A549 (cell line): ENCODE measurements at regions not wholly inside any gene's neighbourhood (a gene's known extent, or its start where the extent isn't known, plus 50 kb on each side); places are given as distances from the start of the nearest gene placed in this dataset.

Experiments
- CEBPB ChIP-seq, 2 experiments: fragments of >200 bp in 1 of 2; sonication (Bioruptor Twin) in 1 of 2; formaldehyde crosslinking in 1 of 2; IDR thresholded peaks; 2 replicates each; pipeline ENCODE4 v1.6.1; 2012 to 2016
- CTCF ChIP-seq: fragments of >200 bp; sonication (Bioruptor Twin); formaldehyde crosslinking; IDR thresholded peaks from 3 replicates; pipeline ENCODE4 v1.5.1; 2016
- EP300 ChIP-seq, 2 experiments: fragments of >200 bp; sonication (Bioruptor Twin); formaldehyde crosslinking; IDR thresholded peaks; 2 replicates in 1 of 2; 3 replicates in 1 of 2; pipeline ENCODE4 v1.6.1; 2016 to 2017
- JUN ChIP-seq, 2 experiments: fragments of >200 bp; sonication (Bioruptor Twin); formaldehyde crosslinking; IDR thresholded peaks; 2 replicates in 1 of 2; 3 replicates in 1 of 2; pipeline ENCODE4 v1.6.1; 2016 to 2017
- MAZ ChIP-seq: fragments of 150-350 bp; IDR thresholded peaks from 2 replicates; pipeline ENCODE4 v1.6.1; 2014; ENCODE audit warnings: antibody characterized with exemption, low read depth, low read length, borderline replicate concordance
- PBX3 ChIP-seq: IDR thresholded peaks from 2 replicates; pipeline ENCODE4 v1.6.1; 2012
- POLR2A ChIP-seq: IDR thresholded peaks from 2 replicates; pipeline ENCODE4 v1.6.1; 2012; ENCODE audit warnings: mild to moderate bottlenecking, low read length
- RCOR1 ChIP-seq: fragments of 150-350 bp; IDR thresholded peaks from 2 replicates; pipeline ENCODE4 v1.6.1; 2014; ENCODE audit warnings: antibody characterized with exemption, low read length, low read depth
- SMC3 ChIP-seq: fragments of >200 bp; sonication (Bioruptor Twin); formaldehyde crosslinking; IDR thresholded peaks from 3 replicates; pipeline ENCODE4 v1.6.1; 2018; ENCODE audit warnings: inconsistent platforms
- ZNF302 ChIP-seq: fragments of 250-450 bp; sonication (Bioruptor Pico); IDR thresholded peaks from 2 replicates; pipeline ENCODE4 v1.9.0; 2021; ENCODE audit warnings: inconsistent platforms, mild to moderate bottlenecking, moderate library complexity

DNA sequence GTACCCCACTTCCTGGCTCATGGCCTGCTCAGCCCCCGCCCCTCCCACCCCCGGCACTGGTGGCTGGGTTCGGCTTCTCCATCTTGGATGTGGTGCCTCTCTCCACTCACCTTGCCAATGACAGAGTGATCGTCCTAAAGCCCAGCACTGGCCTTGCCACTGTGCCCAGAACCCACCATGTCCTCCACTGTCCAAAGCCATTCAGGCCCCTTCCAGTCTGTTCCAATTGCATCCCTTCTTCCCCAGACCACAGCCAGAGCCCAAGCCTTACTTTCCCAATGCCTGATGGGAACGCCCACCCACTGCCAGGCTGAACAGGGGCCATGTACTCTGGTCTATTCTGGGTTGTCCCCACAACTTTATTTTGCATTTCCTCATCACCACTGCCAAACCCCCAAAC lies 625.8 kb upstream of the B3GAT1 start:
- no peak for TF ChIP-seq CEBPB (IDR thresholded peaks at IDR 0.05)
- no peak for TF ChIP-seq ZNF302 (CRISPR knock-in tag)
- no peak for TF ChIP-seq JUN (IDR thresholded peaks at IDR 0.05)
- TF ChIP-seq RCOR1, result no peak
- no peak for TF ChIP-seq CTCF
- no peak for TF ChIP-seq EP300 (IDR thresholded peaks at IDR 0.05)
- TF ChIP-seq PBX3, result no peak
- TF ChIP-seq POLR2A, result no peak
- no peak for TF ChIP-seq MAZ
- no peak for TF ChIP-seq SMC3
